GM03348 (cell line): ENCODE measurements at regions not wholly inside any gene's neighbourhood (a gene's known extent, or its start where the extent isn't known, plus 50 kb on each side); places are given as distances from the start of the nearest gene placed in this dataset.

Experiments
- DNase-seq: peaks from one replicate; pipeline ENCODE4 v3.0.0; 2012; ENCODE audit warnings: low spot score

GRCh38 chr12:114741940-114742339 is 58.0 kb upstream of the TBX3 start:
- no peak for DNase-seq

- no peak for DNase-seq
These were observed 56.5 kb upstream of the TBX3 start for GRCh38 chr12:114740448-114740847.

- no peak for DNase-seq
These were observed 54.6 kb upstream of the TBX3 start for GRCh38 chr12:114738460-114739184.

DNA sequence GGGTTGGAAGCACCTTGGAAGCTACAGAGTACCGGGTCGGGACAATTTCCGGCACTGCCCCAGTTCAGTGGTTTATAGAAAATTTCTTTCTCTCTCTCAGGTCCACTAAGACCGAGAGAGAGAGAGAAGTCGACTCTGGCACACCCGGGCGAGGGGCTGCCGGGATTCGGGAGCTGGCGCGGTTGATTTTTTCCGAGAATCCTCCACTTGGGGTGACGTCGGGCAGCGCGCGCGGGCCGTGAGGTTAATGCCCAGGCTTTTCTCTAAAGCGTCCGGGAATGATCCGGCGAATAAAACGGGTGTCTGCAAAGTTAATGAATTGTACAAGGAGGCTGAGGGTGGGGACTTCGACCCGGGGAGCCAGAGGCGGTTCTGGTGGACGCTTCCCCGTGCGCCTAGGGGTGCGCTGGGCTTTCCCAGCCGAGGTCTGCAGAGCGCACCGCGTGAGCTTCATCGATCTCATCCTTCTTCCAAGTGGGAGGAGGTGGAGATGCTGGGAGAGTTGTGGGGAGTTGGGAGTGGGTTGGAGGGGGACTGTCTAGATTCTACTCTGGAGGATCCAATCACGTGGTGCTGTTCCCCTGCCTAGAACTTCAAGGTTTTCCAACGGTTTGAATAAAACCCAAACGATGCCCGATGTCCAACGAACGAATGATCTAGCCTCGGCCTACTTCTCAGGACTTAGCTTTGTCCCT is 51.9 kb upstream of the TBX3 start:
- no peak for DNase-seq

DNA sequence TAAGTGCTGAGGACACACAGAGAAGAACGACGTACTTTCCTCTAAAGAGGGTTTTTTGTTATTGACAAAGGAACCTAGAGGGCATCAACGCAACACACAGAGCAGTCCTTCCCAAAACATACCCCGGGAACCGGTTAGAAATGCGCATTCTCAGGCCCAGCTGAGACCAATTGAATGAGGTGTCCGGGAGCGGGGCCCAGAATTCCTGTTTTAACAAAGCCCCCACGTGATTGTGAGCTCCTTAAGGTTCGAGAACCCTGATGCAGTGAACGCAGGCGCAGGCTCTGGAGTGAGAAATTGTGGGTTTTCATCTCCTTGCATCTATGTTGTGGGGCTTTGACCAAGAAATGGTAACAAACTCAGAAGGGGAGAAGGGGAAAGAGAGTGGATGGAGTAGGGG is 51.0 kb upstream of the TBX3 start:
- no peak for DNase-seq

GRCh38 chr12:114733919-114734318 is 49.9 kb upstream of the TBX3 start:
- no peak for DNase-seq
